22Rv1 (cell line): ENCODE measurements at regions not wholly inside any gene's neighbourhood (a gene's known extent, or its start where the extent isn't known, plus 50 kb on each side); places are given as distances from the start of the nearest gene placed in this dataset.

ENCODE experiments used
- ZFX ChIP-seq: fragments of 450-650 bp; IDR thresholded peaks from 2 replicates; pipeline ENCODE4 v1.6.1; 2017; ENCODE audit warnings: antibody characterized with exemption, borderline replicate concordance
- TF ChIP-seq, protein P1 (sequence below): fragments of 450-650 bp; IDR thresholded peaks from 2 replicates; pipeline ENCODE4 v1.5.1; 2017; ENCODE audit warnings: mild to moderate bottlenecking

DNA sequence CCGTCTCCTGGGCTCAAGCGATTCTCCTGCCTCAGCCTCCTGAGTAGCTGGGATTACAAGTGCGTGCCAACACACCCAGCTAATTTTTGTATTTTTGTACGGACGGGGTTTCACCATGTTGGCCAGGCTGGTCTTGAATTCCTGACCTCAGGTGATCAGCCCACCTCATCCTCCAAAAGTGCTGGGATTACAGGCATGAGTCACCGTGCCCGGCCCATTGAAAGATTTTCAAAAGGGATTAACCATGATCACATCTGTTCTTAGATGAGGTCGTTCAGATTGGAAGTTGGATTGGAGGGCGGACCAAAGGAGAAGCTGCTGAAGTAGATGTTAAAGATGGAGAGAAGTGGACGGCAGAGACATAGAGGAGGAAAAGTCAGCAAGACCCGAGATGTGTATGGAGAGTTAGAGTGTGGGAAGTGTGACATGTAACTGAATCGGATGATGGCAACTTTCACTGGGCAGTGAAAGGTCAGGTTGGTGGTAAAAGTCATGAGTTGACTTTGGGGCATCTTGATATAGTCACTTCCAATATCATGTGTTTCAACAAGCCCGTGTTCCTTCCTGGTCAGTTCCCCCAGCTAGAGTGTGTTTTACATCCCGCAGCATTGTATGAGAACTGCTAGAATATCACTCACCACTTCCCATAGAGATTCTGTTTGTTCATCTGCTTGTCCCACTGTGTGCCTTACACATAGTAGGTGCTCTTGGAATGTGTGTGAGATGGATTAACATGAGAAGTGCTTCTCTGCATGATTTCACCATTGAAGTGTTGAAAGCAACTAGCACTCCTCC, 54.4 kb upstream of the TINAGL1 start:
- TF ChIP-seq, protein P1, sequence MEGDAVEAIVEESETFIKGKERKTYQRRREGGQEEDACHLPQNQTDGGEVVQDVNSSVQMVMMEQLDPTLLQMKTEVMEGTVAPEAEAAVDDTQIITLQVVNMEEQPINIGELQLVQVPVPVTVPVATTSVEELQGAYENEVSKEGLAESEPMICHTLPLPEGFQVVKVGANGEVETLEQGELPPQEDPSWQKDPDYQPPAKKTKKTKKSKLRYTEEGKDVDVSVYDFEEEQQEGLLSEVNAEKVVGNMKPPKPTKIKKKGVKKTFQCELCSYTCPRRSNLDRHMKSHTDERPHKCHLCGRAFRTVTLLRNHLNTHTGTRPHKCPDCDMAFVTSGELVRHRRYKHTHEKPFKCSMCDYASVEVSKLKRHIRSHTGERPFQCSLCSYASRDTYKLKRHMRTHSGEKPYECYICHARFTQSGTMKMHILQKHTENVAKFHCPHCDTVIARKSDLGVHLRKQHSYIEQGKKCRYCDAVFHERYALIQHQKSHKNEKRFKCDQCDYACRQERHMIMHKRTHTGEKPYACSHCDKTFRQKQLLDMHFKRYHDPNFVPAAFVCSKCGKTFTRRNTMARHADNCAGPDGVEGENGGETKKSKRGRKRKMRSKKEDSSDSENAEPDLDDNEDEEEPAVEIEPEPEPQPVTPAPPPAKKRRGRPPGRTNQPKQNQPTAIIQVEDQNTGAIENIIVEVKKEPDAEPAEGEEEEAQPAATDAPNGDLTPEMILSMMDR: no peak
- TF ChIP-seq ZFX: no peak
